ENCODE measurements at regions not wholly inside any gene's neighbourhood (a gene's known extent, or its start where the extent isn't known, plus 50 kb on each side); places are given as distances from the start of the nearest gene placed in this dataset.

GRCh38 chr10:8260645-8261044 lies 206.2 kb downstream of the GATA3 start:
- in situ Hi-C loops (cut with MboI; ENCODE audit: low sequenced_read_pairs) (no loop called here), dilution Hi-C loops (cut with HindIII; ENCODE audit: low sequenced_read_pairs, unreplicated experiment) (no loop called here), intact Hi-C loops (cut with micrococcal nuclease) (no loop called here)
- POLR2A ChIA-PET (ENCODE audit: unreplicated experiment), result no interaction called here
- Histone ChIP-seq H3K79me1 (ENCODE audit: low read depth in 1 of 2, low read length in 2 of 2) (no peaks in the 10 kb centered on the region), H3K56ac (ENCODE audit: extremely low read depth, insufficient read depth, low read length) (no peak overlapping the region), H2BK5ac (ENCODE audit: low read depth, low read length, poor library complexity, severe bottlenecking) (no peak overlapping the region), H2AK9ac (replicated peaks; ENCODE audit: low read depth, low read length, poor library complexity) (no peak overlapping the region), H3K9ac (ENCODE audit: low read depth, low read length) (no peak overlapping the region), H2AK5ac (ENCODE audit: low read depth, low read length) (no peak overlapping the region), H3K4me1 (ENCODE audit: control insufficient read depth, insufficient read depth, low read length) (no peaks in the 10 kb centered on the region), H2AFZ (replicated peaks; ENCODE audit: low read length, poor library complexity) (peak overlapping the region; percentile 32), H3K14ac (replicated peaks; ENCODE audit: low read depth, low read length) (no peak overlapping the region), H4K8ac (ENCODE audit: low read depth in 2 of 2, low read length in 2 of 2) (no peak overlapping the region), H2BK120ac (ENCODE audit: low read depth, low read length) (no peak overlapping the region), H3K4me2 (ENCODE audit: low read depth, low read length) (no peak overlapping the region), H4K5ac (ENCODE audit: low read depth, low read length) (no peak overlapping the region), H3K4me3 (ENCODE audit: insufficient read depth, low read depth, low read length) (no peak overlapping the region), H3K4ac (ENCODE audit: low read depth, low read length) (no peak overlapping the region), H3K9me3 (ENCODE audit: control insufficient read depth, insufficient read depth, low read length) (peaks cover 26% of the 10 kb centered on the region), H3K18ac (ENCODE audit: low read depth, low read length) (no peak overlapping the region), H3K27ac (ENCODE audit: insufficient read depth, low read length) (no peak overlapping the region), H2BK15ac (ENCODE audit: low read depth, low read length) (no peak overlapping the region), H3K36me3 (ENCODE audit: control insufficient read depth, insufficient read depth, low read length) (no peaks in the 10 kb centered on the region), H3K27me3 (ENCODE audit: control insufficient read depth, insufficient read depth, low read length) (no peaks in the 10 kb centered on the region), H4K91ac (ENCODE audit: insufficient read depth, low read depth, low read length) (no peak overlapping the region), H3K9me1 (ENCODE audit: insufficient read depth, low read length) (no peaks in the 10 kb centered on the region), H3K23ac (ENCODE audit: low read depth, low read length) (no peak overlapping the region), H4K20me1 (ENCODE audit: insufficient read depth, low read length) (no peaks in the 10 kb centered on the region), H2BK20ac (ENCODE audit: low read depth, low read length) (no peak overlapping the region)
- no peak for DNase-seq
- no TSS peak for BruUV-seq (replicated peaks)
- CTCF ChIA-PET, result no interaction called here
- WGBS, 2 experiments (ENCODE audit: extremely low coverage in 2 of 2, insufficient read length in 1 of 2), result no CpG with 5 or more reads among the region's 16 CpGs
- no peak for ATAC-seq (ENCODE audit: low read depth)
- TF ChIP-seq CEBPB (IDR thresholded peaks at IDR 0.05; ENCODE audit: low read depth, low read length) (no peak), NFE2L2 (IDR thresholded peaks at IDR 0.05; ENCODE audit: low read depth, low read length) (no peak), POLR2A (IDR thresholded peaks at IDR 0.05; ENCODE audit: low read depth, low read length) (no peak), MAZ (IDR thresholded peaks at IDR 0.05; ENCODE audit: borderline replicate concordance, low read depth, low read length) (no peak), RCOR1 (IDR thresholded peaks at IDR 0.05; ENCODE audit: insufficient replicate concordance, low read length) (no peak), MAFK (IDR thresholded peaks at IDR 0.05; ENCODE audit: low read depth, low read length) (no peak), FOS (IDR thresholded peaks at IDR 0.05; ENCODE audit: low read depth, low read length) (no peak), SMC3 (IDR thresholded peaks at IDR 0.05; ENCODE audit: low read depth, low read length) (no peak), ELK1 (IDR thresholded peaks at IDR 0.05; ENCODE audit: borderline replicate concordance, low read depth, low read length) (no peak), BHLHE40 (IDR thresholded peaks at IDR 0.05; ENCODE audit: low read depth, low read length) (no peak), MXI1 (IDR thresholded peaks at IDR 0.05; ENCODE audit: borderline replicate concordance, low read depth, low read length) (no peak), RFX5 (IDR thresholded peaks at IDR 0.05; ENCODE audit: low read depth, low read length) (no peak), CHD1 (IDR thresholded peaks at IDR 0.05; ENCODE audit: low read depth, low read length) (no peak), USF2 (IDR thresholded peaks at IDR 0.05; ENCODE audit: low read depth, low read length) (no peak), RAD21 (IDR thresholded peaks at IDR 0.05; ENCODE audit: low read length) (no peak)
- TF ChIP-seq, protein P1, sequence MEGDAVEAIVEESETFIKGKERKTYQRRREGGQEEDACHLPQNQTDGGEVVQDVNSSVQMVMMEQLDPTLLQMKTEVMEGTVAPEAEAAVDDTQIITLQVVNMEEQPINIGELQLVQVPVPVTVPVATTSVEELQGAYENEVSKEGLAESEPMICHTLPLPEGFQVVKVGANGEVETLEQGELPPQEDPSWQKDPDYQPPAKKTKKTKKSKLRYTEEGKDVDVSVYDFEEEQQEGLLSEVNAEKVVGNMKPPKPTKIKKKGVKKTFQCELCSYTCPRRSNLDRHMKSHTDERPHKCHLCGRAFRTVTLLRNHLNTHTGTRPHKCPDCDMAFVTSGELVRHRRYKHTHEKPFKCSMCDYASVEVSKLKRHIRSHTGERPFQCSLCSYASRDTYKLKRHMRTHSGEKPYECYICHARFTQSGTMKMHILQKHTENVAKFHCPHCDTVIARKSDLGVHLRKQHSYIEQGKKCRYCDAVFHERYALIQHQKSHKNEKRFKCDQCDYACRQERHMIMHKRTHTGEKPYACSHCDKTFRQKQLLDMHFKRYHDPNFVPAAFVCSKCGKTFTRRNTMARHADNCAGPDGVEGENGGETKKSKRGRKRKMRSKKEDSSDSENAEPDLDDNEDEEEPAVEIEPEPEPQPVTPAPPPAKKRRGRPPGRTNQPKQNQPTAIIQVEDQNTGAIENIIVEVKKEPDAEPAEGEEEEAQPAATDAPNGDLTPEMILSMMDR (conservative IDR thresholded peaks at IDR 0.05; ENCODE audit: low read depth, low read length), result no peak

Measured in IMR-90 (cell line).